ENCODE measurements at regions not wholly inside any gene's neighbourhood (a gene's known extent, or its start where the extent isn't known, plus 50 kb on each side); places are given as distances from the start of the nearest gene placed in this dataset.

DNA sequence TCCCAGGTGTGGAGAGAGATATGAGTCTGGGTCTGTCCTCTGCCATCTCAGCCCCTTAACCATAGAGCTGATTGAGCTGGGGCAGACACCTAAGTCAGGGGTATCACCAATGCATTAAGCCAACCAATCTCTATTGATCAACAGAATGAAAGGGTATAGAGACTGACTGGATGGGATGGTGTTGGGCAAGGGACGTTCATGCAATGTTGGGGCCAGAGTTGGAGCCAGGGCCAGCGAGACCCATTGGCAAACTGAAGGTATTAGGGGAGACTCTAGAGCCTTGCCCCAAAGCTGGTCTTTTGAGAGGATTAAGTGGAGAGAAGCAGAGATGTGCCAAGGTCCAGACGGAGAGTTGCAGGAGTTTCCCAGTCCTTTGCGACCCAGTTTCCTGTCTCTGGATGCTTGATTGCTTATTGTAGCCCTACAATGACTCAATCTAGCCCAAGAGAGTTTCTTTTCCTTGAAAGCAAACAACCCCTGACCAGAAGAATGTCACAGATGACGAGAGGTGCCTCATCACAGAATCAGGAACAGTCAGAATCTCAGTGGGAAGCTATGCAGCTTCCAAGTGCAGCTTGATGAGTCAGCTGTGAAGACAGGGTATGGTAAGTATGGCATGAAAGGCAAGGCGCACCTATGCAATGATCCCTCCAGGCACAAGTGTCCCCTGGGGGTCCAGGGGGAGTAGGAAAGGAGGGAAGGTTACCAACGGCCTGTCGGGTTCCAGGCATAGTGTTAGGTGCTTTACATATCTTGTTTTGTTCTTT lies 137.2 kb downstream of the UTP18 start (continued):
- TF ChIP-seq, protein P1, sequence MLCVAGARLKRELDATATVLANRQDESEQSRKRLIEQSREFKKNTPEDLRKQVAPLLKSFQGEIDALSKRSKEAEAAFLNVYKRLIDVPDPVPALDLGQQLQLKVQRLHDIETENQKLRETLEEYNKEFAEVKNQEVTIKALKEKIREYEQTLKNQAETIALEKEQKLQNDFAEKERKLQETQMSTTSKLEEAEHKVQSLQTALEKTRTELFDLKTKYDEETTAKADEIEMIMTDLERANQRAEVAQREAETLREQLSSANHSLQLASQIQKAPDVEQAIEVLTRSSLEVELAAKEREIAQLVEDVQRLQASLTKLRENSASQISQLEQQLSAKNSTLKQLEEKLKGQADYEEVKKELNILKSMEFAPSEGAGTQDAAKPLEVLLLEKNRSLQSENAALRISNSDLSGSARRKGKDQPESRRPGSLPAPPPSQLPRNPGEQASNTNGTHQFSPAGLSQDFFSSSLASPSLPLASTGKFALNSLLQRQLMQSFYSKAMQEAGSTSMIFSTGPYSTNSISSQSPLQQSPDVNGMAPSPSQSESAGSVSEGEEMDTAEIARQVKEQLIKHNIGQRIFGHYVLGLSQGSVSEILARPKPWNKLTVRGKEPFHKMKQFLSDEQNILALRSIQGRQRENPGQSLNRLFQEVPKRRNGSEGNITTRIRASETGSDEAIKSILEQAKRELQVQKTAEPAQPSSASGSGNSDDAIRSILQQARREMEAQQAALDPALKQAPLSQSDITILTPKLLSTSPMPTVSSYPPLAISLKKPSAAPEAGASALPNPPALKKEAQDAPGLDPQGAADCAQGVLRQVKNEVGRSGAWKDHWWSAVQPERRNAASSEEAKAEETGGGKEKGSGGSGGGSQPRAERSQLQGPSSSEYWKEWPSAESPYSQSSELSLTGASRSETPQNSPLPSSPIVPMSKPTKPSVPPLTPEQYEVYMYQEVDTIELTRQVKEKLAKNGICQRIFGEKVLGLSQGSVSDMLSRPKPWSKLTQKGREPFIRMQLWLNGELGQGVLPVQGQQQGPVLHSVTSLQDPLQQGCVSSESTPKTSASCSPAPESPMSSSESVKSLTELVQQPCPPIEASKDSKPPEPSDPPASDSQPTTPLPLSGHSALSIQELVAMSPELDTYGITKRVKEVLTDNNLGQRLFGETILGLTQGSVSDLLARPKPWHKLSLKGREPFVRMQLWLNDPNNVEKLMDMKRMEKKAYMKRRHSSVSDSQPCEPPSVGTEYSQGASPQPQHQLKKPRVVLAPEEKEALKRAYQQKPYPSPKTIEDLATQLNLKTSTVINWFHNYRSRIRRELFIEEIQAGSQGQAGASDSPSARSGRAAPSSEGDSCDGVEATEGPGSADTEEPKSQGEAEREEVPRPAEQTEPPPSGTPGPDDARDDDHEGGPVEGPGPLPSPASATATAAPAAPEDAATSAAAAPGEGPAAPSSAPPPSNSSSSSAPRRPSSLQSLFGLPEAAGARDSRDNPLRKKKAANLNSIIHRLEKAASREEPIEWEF (IDR thresholded peaks at IDR 0.05; ENCODE audit: insufficient replicate concordance, low read depth, low read length) = no peak

DNA sequence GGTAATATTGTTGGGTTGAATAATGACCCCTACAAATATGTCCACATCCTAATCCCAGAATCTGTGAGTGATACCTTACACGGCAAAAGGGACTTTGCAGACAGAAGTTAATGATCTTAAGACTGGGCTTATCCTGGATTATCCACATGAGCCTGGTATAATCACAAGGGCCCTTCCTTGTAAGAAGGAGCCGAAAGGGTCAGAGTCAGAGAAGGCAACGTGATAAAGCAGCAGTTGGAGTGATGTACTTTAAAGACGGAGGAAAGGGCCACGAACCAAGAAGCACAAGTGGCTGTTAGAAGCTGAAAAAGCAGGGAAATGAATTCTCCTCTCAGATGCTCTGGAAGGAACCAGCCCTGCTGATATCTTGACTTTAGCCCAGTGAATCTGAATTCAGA lies 137.8 kb downstream of the UTP18 start:
- no peaks in the 10 kb centered on the region for H3K79me2 ChIP-seq (ENCODE audit: control insufficient read depth, insufficient read depth, low read length)
- no peaks in the 10 kb centered on the region for H4K20me1 ChIP-seq (ENCODE audit: control insufficient read depth, insufficient read depth)
- H3K4me2 ChIP-seq (ENCODE audit: control insufficient read depth, insufficient read depth) = no peak overlapping the region
- ATAC-seq = no peak
- no peaks in the 10 kb centered on the region for H3K9me3 ChIP-seq (replicated peaks; ENCODE audit: control insufficient read depth, insufficient read depth, low read length)
- no TSS peak for BruUV-seq (replicated peaks)
- no peaks in the 10 kb centered on the region for H3K36me3 ChIP-seq (ENCODE audit: control insufficient read depth in 2 of 2, insufficient read depth in 2 of 2, low read length in 1 of 2)
- CTCF ChIA-PET = interaction anchor here (0.6 to 0.7 kb wide), 2 partner anchors 38 to 99 kb away, joined by 3 read pairs; no protein-coding TSS in a partner anchor
- POLR2A ChIA-PET = no interaction called here
- intact Hi-C loops (cut with micrococcal nuclease; ENCODE audit: unreplicated experiment) (no loop called here), in situ Hi-C loops (cut with MboI) (no loop called here)
- H2AFZ ChIP-seq (ENCODE audit: control insufficient read depth, low read depth, low read length) = no peak overlapping the region
- H3K4me3 ChIP-seq = no peak overlapping the region
- H3K9ac ChIP-seq (ENCODE audit: control insufficient read depth, insufficient read depth, low read length) = no peak overlapping the region
- H3K4me1 ChIP-seq (ENCODE audit: control insufficient read depth, insufficient read depth, low read length) = no peaks in the 10 kb centered on the region
- RAD21 ChIA-PET (ENCODE audit: unreplicated experiment) = no interaction called here
- peaks cover 0 to 6% of the 10 kb centered on the region in 2 experiments; a peak in 1 of 4 replicates for H3K27me3 ChIP-seq (replicated peaks in 1 of 2; ENCODE audit: control insufficient read depth in 2 of 2, insufficient read depth in 2 of 2, low read length in 1 of 2)
- SMC1A ChIA-PET (ENCODE audit: uncharacterized antibody, unreplicated experiment) = interaction anchor here (0.6 kb wide), 1 partner anchor 21 kb away, joined by 4 read pairs; no protein-coding TSS in a partner anchor
- no peak for FAIRE-seq
- WGBS (ENCODE audit: insufficient coverage, insufficient replicate concordance, low lambda C conversion rate, missing lambda C conversion rate) = under 1% methylated on average over 5 of the region's 5 CpGs
- DNase-seq (ENCODE audit: low read depth, low spot score) = no peak
- H3K27ac ChIP-seq (ENCODE audit: control insufficient read depth, insufficient read depth) = no peak overlapping the region
- TF ChIP-seq SP1 (IDR thresholded peaks at IDR 0.05; ENCODE audit: low read depth, low read length) (no peak), FOXM1 (IDR thresholded peaks at IDR 0.05; ENCODE audit: low read depth, low read length) (no peak), TCF3 (IDR thresholded peaks at IDR 0.05; ENCODE audit: borderline replicate concordance, insufficient read depth, low read depth, low read length) (no peak), MTA2 (IDR thresholded peaks at IDR 0.05; ENCODE audit: low read depth) (no peak)
- TF ChIP-seq, protein P2, sequence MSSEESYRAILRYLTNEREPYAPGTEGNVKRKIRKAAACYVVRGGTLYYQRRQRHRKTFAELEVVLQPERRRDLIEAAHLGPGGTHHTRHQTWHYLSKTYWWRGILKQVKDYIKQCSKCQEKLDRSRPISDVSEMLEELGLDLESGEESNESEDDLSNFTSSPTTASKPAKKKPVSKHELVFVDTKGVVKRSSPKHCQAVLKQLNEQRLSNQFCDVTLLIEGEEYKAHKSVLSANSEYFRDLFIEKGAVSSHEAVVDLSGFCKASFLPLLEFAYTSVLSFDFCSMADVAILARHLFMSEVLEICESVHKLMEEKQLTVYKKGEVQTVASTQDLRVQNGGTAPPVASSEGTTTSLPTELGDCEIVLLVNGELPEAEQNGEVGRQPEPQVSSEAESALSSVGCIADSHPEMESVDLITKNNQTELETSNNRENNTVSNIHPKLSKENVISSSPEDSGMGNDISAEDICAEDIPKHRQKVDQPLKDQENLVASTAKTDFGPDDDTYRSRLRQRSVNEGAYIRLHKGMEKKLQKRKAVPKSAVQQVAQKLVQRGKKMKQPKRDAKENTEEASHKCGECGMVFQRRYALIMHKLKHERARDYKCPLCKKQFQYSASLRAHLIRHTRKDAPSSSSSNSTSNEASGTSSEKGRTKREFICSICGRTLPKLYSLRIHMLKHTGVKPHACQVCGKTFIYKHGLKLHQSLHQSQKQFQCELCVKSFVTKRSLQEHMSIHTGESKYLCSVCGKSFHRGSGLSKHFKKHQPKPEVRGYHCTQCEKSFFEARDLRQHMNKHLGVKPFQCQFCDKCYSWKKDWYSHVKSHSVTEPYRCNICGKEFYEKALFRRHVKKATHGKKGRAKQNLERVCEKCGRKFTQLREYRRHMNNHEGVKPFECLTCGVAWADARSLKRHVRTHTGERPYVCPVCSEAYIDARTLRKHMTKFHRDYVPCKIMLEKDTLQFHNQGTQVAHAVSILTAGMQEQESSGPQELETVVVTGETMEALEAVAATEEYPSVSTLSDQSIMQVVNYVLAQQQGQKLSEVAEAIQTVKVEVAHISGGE (CRISPR knock-in tag; IDR thresholded peaks at IDR 0.05) = no peak
- TF ChIP-seq, protein P3, sequence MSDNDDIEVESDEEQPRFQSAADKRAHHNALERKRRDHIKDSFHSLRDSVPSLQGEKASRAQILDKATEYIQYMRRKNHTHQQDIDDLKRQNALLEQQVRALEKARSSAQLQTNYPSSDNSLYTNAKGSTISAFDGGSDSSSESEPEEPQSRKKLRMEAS (IDR thresholded peaks at IDR 0.05; ENCODE audit: low read depth, low read length) = no peak
- TF ChIP-seq, protein P4, sequence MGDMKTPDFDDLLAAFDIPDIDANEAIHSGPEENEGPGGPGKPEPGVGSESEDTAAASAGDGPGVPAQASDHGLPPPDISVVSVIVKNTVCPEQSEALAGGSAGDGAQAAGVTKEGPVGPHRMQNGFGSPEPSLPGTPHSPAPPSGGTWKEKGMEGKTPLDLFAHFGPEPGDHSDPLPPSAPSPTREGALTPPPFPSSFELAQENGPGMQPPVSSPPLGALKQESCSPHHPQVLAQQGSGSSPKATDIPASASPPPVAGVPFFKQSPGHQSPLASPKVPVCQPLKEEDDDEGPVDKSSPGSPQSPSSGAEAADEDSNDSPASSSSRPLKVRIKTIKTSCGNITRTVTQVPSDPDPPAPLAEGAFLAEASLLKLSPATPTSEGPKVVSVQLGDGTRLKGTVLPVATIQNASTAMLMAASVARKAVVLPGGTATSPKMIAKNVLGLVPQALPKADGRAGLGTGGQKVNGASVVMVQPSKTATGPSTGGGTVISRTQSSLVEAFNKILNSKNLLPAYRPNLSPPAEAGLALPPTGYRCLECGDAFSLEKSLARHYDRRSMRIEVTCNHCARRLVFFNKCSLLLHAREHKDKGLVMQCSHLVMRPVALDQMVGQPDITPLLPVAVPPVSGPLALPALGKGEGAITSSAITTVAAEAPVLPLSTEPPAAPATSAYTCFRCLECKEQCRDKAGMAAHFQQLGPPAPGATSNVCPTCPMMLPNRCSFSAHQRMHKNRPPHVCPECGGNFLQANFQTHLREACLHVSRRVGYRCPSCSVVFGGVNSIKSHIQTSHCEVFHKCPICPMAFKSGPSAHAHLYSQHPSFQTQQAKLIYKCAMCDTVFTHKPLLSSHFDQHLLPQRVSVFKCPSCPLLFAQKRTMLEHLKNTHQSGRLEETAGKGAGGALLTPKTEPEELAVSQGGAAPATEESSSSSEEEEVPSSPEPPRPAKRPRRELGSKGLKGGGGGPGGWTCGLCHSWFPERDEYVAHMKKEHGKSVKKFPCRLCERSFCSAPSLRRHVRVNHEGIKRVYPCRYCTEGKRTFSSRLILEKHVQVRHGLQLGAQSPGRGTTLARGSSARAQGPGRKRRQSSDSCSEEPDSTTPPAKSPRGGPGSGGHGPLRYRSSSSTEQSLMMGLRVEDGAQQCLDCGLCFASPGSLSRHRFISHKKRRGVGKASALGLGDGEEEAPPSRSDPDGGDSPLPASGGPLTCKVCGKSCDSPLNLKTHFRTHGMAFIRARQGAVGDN (IDR thresholded peaks at IDR 0.05) = no peak

Measured in GM12878 (cell line).